ENCODE measurements at regions not wholly inside any gene's neighbourhood (a gene's known extent, or its start where the extent isn't known, plus 50 kb on each side); places are given as distances from the start of the nearest gene placed in this dataset.

DNA sequence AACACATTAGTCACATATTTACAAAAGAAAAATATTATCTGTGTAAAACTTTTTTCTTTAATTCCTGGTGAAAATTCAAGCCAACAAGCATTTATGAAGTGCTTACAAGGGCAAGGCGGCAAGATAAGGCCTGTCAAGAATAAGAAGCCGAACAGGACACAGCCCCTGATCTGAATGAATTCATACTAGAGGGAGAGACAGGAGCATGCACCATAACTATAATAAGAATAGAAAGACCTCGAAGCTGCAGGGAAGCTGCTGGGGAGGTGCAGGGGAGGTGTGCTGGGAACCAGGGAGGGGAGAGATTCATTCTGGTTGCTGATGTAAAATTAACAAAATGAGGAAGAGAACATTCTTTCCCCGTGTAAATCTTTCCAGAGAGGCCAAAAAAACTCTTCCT is 60.5 kb upstream of the TARDBP start:
- no peak overlapping the region for H3K4me3 ChIP-seq (ENCODE audit: low read length in 3 of 3)
- H3K36me3 ChIP-seq (ENCODE audit: control insufficient read depth in 2 of 3, insufficient read depth in 3 of 3, low read length in 3 of 3) = no peaks in the 10 kb centered on the region
- no peak for FAIRE-seq
- H3K4me1 ChIP-seq (ENCODE audit: control insufficient read depth in 2 of 3, insufficient read depth in 2 of 3, low read depth in 1 of 3, low read length in 3 of 3) = no peaks in the 10 kb centered on the region
- no peaks in the 10 kb centered on the region for H3K27me3 ChIP-seq (ENCODE audit: control insufficient read depth, insufficient read depth, low read length)
- TF ChIP-seq, protein P1, sequence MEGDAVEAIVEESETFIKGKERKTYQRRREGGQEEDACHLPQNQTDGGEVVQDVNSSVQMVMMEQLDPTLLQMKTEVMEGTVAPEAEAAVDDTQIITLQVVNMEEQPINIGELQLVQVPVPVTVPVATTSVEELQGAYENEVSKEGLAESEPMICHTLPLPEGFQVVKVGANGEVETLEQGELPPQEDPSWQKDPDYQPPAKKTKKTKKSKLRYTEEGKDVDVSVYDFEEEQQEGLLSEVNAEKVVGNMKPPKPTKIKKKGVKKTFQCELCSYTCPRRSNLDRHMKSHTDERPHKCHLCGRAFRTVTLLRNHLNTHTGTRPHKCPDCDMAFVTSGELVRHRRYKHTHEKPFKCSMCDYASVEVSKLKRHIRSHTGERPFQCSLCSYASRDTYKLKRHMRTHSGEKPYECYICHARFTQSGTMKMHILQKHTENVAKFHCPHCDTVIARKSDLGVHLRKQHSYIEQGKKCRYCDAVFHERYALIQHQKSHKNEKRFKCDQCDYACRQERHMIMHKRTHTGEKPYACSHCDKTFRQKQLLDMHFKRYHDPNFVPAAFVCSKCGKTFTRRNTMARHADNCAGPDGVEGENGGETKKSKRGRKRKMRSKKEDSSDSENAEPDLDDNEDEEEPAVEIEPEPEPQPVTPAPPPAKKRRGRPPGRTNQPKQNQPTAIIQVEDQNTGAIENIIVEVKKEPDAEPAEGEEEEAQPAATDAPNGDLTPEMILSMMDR (IDR thresholded peaks at IDR 0.05; ENCODE audit: borderline replicate concordance, extremely low read depth, insufficient read depth) = no peak
- peaks cover 0 to 5% (median 4%) of the 10 kb centered on the region in 3 donors for H3K9me3 ChIP-seq (ENCODE audit: control insufficient read depth in 2 of 3, insufficient read depth in 1 of 3, low read length in 3 of 3)
- DNase-seq = no peak
- intact Hi-C loops (cut with DNase I) = no loop called here
- no peak overlapping the region for H3K27ac ChIP-seq (ENCODE audit: low read depth in 2 of 2, low read length in 2 of 2)
- no peak overlapping the region for H3K9ac ChIP-seq (ENCODE audit: low read length in 3 of 3)

DNA sequence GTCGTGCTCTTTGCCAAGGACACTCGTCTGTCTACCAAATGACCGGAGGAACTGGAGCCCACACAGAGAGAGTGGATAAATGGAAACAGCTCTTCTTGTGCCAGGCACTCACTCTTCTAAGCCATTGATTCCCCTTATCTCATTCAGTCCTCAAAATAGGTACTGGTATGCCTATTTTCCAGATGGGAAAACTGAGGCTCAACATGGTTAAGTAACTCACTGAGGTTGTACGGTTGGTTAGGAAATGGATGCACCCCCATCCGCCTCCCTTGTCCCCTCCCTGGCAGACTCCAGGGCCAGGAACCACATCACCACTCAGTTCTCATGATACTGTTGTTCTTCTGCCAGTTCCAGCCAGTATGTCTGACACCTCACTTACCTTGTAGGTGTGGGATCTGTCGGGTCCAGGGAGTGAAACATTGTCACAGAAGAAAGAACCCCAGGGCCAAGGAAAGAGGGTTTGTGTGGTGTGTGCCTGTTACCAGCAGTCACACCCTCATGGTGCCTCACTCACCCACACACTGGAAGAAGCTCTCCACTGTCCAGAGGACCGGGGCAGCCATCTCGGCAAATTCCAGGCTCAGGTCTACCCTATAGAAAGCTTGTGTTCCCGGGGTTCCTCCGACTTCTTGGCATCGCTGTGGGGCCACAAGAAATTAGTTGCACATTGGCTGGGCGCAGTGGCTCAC is 58.8 kb upstream of the TARDBP start:
- H3K9me3 ChIP-seq (ENCODE audit: control insufficient read depth in 2 of 3, insufficient read depth in 1 of 3, low read length in 3 of 3) = peaks cover 0 to 5% (median 4%) of the 10 kb centered on the region in 3 donors
- DNase-seq (no peak), FAIRE-seq (no peak)
- no peaks in the 10 kb centered on the region for H3K36me3 ChIP-seq (ENCODE audit: control insufficient read depth in 2 of 3, insufficient read depth in 3 of 3, low read length in 3 of 3)
- TF ChIP-seq, protein P1 (IDR thresholded peaks at IDR 0.05; ENCODE audit: borderline replicate concordance, extremely low read depth, insufficient read depth) = no peak
- intact Hi-C loops (cut with DNase I) = no loop called here
- H3K9ac ChIP-seq (ENCODE audit: low read length in 3 of 3) = no peak overlapping the region
- H3K27me3 ChIP-seq (ENCODE audit: control insufficient read depth, insufficient read depth, low read length) = no peaks in the 10 kb centered on the region
- H3K27ac ChIP-seq (ENCODE audit: low read depth in 2 of 2, low read length in 2 of 2) = no peak overlapping the region
- no peaks in the 10 kb centered on the region for H3K4me1 ChIP-seq (ENCODE audit: control insufficient read depth in 2 of 3, insufficient read depth in 2 of 3, low read depth in 1 of 3, low read length in 3 of 3)
- no peak overlapping the region for H3K4me3 ChIP-seq (ENCODE audit: low read length in 3 of 3)

DNA sequence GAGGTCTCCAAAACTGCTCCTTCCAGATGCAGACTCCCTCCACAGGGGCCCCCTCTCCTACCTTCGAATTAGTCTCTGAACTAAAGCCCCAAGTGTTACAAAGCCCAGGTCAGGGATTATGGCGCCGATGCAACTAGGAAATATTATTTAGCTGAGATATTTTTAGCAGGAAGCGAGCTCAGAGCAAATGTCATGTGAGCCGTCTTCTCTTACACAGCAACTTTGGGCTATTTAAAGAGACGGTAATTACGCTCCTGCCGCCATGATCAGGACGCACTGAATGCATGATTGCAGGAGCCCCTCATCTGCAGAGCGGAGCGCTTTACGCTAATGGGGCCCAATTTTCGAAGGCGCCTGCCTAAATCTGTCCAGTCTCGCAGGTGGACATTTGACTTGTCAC is 55.3 kb upstream of the TARDBP start:
- no peaks in the 10 kb centered on the region for H3K36me3 ChIP-seq (ENCODE audit: control insufficient read depth in 2 of 3, insufficient read depth in 3 of 3, low read length in 3 of 3)
- no peak for FAIRE-seq
- no peak for DNase-seq
- intact Hi-C loops (cut with DNase I) = no loop called here
- H3K9me3 ChIP-seq (ENCODE audit: control insufficient read depth in 2 of 3, insufficient read depth in 1 of 3, low read length in 3 of 3) = peaks cover 0 to 5% (median 4%) of the 10 kb centered on the region in 3 donors
- no peaks in the 10 kb centered on the region for H3K27me3 ChIP-seq (ENCODE audit: control insufficient read depth, insufficient read depth, low read length)
- H3K4me1 ChIP-seq (ENCODE audit: control insufficient read depth in 2 of 3, insufficient read depth in 2 of 3, low read depth in 1 of 3, low read length in 3 of 3) = peaks cover 0 to 2% (median 0%) of the 10 kb centered on the region in 3 donors
- TF ChIP-seq, protein P1 (IDR thresholded peaks at IDR 0.05; ENCODE audit: borderline replicate concordance, extremely low read depth, insufficient read depth) = no peak
- H3K9ac ChIP-seq (ENCODE audit: low read length in 3 of 3) = no peak overlapping the region
- H3K27ac ChIP-seq (ENCODE audit: low read depth in 2 of 2, low read length in 2 of 2) = no peak overlapping the region
- H3K4me3 ChIP-seq (ENCODE audit: low read length in 3 of 3) = no peak overlapping the region

- TF ChIP-seq, protein P1 (IDR thresholded peaks at IDR 0.05; ENCODE audit: borderline replicate concordance, extremely low read depth, insufficient read depth) = no peak
- intact Hi-C loops (cut with DNase I) = no loop called here
- no peak for DNase-seq
Observed at GRCh38 chr1:10958614-10959013, 53.8 kb upstream of the TARDBP start.

More at GRCh38 chr1:10958614-10959013, 53.8 kb upstream of the TARDBP start:
- Histone ChIP-seq H3K36me3 (ENCODE audit: control insufficient read depth in 2 of 3, insufficient read depth in 3 of 3, low read length in 3 of 3) (no peaks in the 10 kb centered on the region), H3K9me3 (ENCODE audit: control insufficient read depth in 2 of 3, insufficient read depth in 1 of 3, low read length in 3 of 3) (peaks cover 0 to 3% (median 2%) of the 10 kb centered on the region in 3 donors), H3K27ac (ENCODE audit: low read depth in 2 of 2, low read length in 2 of 2) (no peak overlapping the region), H3K4me3 (ENCODE audit: low read length in 3 of 3) (no peak overlapping the region), H3K27me3 (ENCODE audit: control insufficient read depth, insufficient read depth, low read length) (no peaks in the 10 kb centered on the region), H3K4me1 (ENCODE audit: control insufficient read depth in 2 of 3, insufficient read depth in 2 of 3, low read depth in 1 of 3, low read length in 3 of 3) (peaks cover 0 to 2% (median 0%) of the 10 kb centered on the region in 3 donors), H3K9ac (ENCODE audit: low read length in 3 of 3) (no peak overlapping the region)
- no peak for FAIRE-seq
